Neural cell (in vitro differentiated cells): ENCODE measurements at regions not wholly inside any gene's neighbourhood (a gene's known extent, or its start where the extent isn't known, plus 50 kb on each side); places are given as distances from the start of the nearest gene placed in this dataset.

Source experiments
- MXI1 ChIP-seq: fragments of 450-650 bp; conservative IDR thresholded peaks from 2 replicates; pipeline ENCODE4 v1.6.1; 2014; ENCODE audit warnings: antibody characterized with exemption, mild to moderate bottlenecking; ENCODE audit not compliant: poor library complexity, severe bottlenecking
- POLR2AphosphoS5 ChIP-seq: IDR thresholded peaks from 2 replicates; pipeline ENCODE4 v1.6.1; 2012
- REST ChIP-seq: IDR thresholded peaks from 2 replicates; pipeline ENCODE4 v1.6.1; 2012; ENCODE audit warnings: borderline replicate concordance
- TAF1 ChIP-seq: IDR thresholded peaks from 2 replicates; pipeline ENCODE4 v1.6.1; 2012; ENCODE audit warnings: low read depth

DNA sequence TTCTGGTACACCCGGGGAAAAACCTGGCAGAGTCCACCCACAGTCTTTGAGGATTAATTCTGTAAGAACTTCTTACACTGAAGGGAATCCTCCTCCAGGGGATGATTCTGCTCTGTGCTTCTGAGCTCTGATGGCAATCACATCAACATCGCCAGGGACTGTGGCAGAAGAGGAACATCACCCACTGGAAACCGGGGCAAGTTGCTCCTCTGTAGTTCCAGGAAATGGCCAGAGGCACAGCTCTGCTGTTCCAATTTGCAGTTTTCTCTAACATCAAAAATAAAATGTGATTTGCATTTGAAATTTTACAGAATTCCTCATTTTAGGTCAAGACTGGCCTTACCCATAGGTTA is 207.6 kb downstream of the DAD1 start:
- TF ChIP-seq MXI1: no peak
- no peak for TF ChIP-seq REST
- no peak for TF ChIP-seq POLR2AphosphoS5
- TF ChIP-seq TAF1: no peak
